Fibroblast of skin of right biceps (primary cell): ENCODE measurements at regions not wholly inside any gene's neighbourhood (a gene's known extent, or its start where the extent isn't known, plus 50 kb on each side); places are given as distances from the start of the nearest gene placed in this dataset.

ENCODE experiments used
- DNase-seq: peaks from one replicate; pipeline ENCODE4 v3.0.0-alpha.2; 2013

DNA sequence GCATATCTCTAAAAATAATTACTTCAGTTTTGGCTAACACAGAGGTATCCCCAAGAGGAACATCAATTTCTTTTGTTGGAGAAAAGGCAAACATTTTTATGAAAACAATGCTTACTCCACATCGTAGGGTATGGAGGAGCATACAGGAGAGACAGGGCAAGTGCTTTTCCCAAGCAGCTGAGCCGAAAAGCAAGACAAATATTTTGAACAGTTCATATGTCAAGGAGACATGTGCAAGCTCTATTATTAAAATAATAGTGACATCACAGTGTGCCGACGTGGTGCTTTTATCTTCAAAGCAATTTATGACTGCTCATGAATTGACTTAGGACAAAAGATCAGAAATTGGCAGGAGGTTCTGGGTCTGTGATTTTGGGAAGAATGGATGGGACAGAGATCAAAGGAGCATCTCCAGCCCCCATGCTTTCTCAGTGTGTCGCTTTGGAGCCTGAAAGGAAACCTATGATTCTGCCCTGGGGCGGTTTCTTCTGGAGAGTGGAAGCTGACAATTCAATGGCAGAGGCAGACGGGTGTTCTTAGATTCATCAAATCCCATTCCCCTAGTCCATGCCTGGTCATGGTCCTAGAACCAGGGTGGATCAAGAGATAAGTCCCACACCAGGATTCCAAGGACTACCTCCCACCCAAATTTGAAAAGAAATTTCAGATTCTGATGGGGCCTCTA lies 97.1 kb downstream of the JCAD start:
- DNase-seq, result no peak

DNA sequence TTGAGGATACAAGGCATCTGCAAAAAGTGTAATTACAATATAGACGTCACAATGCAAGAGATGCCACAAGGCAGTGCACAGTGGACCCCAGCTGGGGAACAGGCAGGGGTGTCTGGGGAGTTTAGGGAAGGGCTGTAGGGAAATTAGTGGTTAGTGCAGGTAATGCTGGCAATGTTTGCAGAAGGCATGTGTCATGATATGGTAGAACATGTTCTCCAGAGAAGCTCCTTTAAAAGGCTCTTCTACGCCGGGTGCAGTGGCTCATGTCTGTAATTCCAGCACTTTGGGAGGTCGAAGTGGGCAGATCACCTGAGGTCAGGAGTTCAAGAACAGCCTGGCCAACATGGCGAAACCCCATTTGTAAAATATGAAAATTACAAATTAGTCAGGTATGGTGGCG lies 98.0 kb downstream of the JCAD start:
- DNase-seq, result no peak

DNA sequence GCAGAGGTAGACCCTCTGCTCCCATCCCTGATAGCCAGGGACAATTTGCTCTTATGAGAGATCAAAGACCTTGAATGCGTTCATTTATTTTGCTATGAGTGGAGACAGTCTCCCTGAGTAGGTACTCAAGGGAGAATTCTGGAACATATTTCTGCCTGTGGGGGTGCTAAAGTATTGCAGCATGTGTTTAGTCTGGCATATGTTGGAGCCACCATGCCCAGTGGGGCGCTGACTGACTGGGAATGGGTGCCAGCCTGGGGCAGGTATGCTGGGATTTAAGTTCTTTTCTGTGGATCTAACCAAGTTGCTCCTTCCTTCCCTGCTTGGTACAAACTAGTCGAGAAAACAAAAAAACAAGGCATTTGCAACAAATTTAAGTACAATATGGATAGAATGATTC lies 99.1 kb downstream of the JCAD start:
- DNase-seq, result no peak

DNA sequence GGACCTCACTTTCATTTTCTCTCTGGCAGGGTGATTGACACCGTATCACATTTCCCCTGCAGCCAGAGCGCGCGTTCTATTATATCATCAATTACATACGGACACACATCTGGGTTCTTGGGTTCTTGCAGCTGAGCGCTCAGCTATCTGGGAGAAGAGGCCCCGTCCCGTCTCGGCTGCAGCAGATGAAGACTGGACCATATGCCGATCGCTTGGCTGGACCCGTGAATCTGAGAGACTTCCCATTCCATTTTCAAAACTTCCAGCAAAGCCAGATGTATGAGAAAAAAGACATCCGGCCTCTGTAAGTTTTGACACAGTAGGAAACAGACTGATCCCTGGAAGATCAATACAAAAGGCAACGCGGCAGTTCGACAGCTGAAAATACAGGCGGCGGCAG lies 99.8 kb downstream of the JCAD start:
- DNase-seq, result no peak

DNA sequence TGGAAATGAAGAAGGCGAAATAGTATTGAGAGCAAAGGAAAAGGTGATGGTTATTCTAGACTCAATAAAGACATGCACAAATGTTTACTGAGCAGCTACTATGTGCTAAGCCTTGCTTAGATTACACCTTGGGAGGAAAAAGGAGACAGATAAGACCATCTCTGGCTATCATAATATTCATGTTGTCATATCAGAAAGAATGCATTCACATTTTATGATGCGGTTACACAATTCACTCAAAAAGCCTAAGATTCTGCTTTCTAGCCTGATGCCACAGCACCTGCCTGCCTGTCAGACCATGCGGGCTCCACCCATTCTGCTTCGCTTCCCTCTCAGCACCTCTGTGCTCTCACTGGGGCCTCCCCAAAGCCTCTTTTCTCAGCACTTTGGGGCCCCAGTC lies 100.9 kb downstream of the JCAD start:
- DNase-seq, result no peak

DNA sequence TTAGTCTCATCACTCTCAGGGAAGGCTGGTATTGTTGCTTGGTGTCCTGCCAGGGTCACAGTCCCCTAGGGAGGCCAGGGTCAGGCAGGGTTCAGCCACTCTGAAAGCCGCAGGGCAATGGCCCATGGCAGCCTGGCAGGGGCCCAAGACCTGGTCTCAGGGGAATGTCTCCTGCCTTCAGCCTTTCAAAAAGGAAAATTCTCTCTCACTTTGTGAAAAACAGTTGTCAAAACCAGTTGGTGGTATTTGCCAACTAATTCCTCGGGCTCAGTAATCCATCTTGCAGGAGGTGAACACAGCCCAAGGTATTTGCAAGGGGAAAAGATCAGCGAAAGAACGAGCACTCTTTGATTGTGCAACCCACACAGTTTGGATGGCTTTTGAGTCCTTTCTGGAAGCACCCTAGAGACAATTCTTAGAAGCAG lies 101.5 kb downstream of the JCAD start:
- peak; percentile 47 for DNase-seq

DNA sequence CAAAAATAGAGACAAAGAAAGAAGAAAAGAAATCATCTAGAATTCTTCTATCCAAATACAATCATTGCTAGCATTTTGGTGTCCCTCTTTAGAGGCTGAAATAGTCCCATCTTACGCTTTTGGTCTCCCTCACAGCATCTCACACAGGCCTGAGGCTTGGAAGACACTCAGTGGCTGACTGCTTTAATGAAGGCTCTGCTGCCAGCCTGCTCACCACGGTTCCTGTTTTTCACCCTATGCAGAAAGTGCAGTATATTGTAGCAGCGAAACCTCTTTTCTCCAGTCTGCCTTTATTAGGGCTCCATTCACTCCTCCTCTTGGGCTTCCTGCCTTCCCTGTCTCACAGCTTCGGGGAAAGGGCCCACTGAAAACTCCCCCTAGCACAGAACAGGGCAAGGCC lies 102.2 kb downstream of the JCAD start:
- DNase-seq, result no peak

DNA sequence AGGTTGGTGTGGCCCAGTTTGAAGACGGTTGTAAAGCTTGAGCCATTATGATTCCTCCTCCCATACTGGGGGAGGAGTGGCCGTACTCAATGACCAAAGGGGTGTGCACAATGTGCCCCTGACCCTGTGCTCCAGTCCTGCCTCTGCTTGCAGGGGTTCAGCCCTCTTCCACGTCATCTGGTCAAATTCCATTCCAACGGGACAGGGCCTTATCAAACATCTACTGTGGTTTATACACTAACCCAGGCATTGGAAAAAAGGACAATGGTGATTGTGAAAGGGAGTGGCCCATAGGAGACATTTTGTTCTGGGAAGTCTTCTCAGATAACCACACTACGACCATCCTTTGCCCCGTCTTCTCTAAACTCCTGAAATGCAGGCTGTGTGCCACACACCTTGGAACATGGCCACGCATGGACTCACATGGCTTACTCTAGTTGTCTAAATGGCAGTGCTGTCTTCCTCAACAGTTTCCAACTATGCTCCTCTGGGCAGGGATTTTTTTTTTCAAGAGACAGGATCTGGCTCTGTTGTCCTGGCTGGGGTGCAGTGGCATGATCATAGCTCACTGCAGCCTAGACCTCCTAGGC lies 103.0 kb downstream of the JCAD start:
- DNase-seq, result no peak

DNA sequence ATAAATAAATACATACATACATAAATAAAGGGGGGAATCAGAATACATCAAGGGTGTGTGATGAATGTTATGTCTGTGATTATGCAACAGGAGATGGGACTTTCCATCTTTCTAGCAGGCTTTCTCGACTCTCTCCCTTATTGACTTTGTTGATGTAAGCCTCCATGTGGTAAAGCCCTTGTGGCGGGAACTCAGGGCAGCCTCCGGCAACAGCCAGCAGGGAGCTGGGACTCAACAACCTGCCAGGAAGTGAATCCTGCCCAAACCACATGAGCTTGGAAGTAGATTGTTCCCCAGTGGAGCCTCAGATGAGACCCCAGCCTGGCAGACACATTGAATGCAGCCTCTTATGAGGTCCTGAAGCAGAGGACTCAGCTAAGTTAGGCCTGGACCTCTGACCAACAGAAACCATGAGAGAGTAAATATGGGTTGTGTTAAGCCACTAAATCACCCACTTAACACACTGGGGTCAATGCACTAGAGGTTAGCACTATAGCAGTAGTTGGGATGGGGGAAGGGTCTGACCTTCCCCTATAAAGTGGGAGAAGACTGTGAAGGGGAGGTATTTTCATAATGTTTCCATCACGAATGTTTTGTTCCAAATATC lies 104.0 kb downstream of the JCAD start:
- DNase-seq, result peak; percentile 36

DNA sequence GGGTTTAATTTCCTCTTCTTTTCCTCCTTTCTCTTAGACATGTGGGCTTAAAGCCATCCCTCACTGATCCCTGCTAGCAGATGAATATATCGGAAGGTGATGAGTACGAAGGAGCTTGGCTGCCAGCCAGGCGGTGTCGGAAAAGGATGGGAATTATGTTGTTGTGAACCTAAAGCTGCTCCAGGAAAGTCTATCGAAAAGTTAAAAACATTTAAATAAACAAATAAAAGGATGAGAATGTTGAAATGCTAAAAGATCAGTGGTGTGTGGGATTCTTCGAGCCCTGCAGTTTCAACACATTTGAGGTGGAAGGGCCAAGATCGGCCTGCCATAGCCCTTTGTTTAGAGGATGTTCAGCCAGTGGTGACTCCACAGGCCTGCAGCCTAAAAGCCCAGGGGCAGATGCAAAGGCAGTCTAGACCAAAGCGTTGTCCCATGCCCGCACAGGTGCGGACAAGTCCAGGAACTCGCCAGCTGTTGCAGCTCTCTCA lies 107.9 kb downstream of the JCAD start:
- peak; percentile 84 for DNase-seq

DNA sequence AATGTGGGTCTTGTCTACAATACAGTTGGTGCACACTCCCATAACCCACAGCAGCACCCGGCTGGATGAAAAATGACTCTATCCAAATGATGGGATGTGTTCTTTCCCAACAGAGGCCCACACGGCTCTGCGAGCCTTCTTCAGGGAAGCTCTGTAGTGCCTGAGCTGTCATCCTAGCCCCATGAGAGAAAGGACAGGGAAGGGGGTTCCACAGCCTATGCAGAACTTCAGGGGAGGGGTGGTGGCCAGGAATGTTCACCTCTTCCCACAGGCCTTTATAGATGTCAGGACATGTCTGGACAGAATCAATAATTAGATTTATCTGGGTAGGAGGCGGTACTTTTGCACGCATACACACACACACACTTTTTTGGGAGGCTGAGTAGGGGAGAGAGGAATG lies 109.0 kb downstream of the JCAD start:
- DNase-seq, result peak; percentile 32

DNA sequence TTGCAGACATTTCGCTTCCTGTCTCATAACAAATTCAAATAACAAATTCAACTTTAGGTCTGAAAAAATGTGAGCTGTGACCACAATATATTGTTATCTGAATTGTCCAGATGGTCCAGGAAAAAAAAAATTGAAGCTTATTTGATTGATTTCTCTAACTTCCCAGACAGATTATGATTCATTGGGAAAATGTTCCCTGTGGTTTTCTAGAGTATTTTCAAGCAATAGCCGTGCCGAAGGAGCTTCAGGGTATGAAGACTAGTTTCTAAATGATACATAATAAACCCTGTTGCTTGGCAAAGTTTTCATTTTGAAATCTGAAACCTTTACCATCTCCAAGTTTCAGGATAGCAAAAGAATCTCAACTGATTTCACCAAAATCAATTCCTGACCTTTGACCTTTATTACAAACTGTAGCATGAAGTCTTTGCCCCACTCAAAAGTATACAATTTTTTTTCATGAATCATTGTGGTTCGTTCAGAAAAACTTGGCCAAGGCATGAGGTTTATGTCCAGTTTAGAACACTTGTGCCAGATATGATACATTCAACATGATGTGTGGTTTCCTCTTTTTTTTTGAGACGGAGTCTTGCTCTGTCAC lies 109.9 kb downstream of the JCAD start:
- DNase-seq, result peak; percentile 99

DNA sequence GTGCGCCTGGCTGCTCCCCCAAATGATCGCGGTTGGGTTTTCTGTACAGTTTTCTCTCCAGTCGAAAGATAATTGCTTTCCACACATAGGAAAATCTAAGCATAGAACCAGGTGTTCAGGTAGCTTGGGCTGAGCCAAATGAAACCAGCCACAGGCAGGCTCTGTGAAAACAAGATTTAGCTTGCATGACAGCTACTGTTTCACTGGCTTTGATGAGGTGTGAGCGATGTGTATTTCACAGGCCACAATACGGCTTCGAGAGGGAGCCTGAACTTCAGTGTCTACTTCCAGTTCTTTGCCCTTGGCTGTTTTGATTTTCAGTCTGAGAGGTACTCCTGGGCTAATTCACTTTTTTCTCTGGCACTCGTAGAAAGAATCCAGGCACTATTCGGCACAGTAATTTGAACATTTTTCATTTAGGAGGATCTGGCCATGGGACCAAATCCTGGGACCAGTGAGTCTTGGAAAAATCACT lies 110.5 kb downstream of the JCAD start:
- no peak for DNase-seq

DNA sequence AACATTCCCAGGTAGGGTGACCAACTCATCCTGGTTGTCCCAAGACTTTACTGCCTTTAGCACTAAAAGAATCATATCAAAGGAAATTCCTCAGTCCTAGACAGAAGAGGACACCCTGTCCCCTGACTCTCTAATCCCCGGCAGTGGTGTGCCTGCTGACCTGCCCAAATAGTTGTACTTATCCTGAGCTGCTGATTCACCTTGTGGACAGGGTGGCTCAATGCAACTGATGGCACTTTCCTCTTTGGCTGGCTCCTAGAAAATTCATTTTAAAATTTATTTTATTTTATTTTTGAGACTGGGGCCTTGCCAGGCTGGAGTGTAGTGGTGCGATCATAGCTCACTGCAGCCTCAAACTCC lies 111.7 kb downstream of the JCAD start:
- no peak for DNase-seq

DNA sequence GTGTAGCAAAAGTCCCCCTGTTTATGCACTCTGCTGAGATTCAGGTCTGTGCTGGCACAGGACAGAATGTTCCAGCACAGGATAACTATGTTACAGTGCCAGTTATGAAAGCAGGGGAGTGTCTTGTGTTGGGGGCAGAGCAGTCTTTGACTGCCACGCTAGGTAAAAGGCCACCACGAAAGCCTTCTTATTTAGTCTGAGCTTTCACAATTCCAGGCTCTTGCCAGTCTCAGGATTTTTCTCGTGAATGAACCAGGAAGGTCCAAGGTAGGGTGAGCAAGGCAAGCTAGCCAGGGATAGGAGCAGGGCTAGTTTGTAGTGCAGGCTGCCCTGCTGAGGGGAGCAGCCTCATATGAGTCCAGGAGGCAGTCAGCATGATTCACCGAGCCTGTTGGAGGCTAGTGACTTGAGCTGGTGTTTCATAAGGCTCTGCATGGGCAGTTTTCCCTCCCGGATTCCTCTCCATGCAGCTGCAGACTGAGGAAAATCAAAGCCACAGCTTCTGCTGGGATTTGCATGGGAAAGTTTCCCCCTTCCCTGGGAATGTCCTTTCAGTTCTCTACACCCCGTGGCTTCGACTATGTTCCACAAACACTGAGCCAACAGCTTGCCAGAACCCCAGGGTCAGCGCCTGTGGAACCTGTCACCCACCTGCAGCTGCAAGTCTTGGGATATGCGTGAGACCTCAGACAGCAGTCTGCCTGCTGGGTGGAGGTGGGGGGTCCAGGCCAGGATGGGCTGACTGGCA lies 112.3 kb downstream of the JCAD start:
- peak; percentile 86 for DNase-seq

DNA sequence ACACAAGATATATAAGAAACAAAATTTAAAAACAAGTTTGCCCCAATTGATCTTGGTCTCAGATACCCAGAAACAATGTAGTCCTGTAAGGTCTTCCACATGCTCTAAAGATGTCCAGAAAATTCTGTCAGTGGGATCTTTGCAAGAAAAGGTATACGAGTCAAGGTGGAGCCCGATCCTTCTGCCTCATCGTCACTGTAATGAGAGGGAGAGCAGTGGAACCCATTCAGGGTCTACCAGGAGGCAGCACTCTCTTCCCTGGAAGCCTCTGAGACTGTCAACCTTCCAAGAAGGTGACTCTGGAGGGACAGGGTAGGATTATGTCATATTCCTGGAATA lies 112.8 kb downstream of the JCAD start:
- DNase-seq, result no peak

DNA sequence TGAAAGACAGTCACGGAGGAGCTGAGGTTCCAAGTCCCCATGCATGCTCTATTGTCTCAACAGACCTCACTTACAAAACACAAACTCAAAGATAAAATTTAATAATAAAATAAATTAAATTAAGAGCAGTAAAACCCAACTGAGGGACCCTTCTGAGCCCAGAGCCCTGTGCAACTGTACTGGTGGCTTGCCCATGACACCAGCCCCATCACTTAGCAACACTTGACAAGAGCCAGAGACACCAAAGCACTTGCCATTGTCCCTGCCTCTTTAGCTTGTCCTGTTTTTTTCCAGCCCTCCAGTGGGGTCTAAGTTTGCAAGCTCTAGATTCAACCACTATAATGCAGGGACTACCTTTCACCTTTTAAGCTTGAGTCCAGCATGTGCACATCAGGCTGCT lies 117.9 kb downstream of the JCAD start:
- DNase-seq, result no peak

DNA sequence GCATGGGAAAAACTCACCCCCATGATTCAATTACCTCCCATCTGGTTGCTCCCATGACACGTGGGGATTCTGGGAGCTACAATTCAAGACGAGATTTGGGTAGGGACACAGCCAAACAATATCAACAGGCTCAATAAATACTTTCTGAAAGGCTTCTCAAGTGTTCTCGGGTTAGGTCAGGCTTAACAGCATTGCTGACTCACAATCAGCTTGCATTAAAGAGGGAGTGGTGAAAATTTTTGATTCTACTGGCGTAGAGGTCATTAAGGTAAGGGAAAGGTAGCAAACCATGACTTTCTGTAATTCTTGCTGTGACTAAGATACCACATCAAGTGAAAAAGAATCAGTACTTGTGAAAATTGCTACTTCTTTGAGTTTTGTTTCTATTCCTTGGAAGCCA lies 126.4 kb downstream of the JCAD start:
- no peak for DNase-seq

DNA sequence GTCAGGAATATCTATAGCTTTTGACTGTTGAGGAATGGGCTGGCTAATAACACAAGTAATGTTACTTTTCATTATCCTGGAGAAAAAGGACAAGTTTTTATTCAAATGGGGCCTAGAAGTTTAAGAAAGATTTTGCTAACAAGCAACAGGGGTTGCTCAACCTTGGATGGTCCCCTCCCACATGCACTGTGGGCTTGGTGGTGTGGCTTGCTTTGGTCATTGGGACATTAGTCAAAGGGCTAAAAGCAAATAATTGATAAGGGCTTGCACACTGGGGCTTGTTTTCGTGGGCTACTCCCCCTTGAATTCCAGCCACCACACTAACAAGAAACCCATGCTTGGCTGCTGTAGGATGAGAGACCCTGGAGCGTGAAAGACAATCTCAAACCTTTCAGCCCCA lies 127.6 kb downstream of the JCAD start:
- DNase-seq, result no peak

DNA sequence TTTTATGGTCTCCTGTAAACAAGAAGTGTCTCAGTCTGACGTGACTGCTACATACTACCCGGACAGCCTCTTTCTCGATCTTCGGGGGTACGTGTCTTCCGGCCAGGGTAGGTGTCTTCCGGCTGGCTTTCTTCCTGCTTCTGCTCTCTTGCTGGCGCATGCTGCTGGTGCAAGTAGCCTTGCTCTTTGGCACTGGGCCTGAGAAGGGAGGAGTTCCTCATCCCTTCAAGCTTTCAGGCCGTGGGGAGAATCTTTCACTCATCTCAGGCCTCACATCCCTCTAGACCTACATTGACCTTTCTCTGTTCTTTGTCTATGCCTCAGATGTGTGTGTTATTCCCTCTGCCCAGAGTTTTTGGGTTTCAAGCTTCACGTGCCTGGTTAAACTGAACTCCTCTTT lies 130.4 kb downstream of the JCAD start:
- DNase-seq, result no peak

DNA sequence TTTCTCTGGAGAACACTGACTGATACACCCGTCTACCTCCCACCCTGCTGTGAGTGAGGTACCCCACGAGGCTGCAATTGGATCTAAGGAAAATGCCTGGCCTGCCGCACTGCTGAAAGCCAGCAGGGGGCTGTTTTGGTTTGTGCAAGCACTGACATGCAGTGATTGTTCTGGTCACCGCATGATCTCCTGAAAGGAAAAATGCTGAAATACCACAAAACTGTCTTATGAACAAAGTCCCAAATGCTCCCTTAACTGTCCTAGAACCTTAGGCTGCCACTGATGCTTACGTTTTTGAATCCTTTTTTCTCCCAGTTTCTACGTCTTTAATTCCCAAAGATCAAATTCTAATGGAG lies 132.7 kb downstream of the JCAD start:
- DNase-seq, result peak; percentile 56

DNA sequence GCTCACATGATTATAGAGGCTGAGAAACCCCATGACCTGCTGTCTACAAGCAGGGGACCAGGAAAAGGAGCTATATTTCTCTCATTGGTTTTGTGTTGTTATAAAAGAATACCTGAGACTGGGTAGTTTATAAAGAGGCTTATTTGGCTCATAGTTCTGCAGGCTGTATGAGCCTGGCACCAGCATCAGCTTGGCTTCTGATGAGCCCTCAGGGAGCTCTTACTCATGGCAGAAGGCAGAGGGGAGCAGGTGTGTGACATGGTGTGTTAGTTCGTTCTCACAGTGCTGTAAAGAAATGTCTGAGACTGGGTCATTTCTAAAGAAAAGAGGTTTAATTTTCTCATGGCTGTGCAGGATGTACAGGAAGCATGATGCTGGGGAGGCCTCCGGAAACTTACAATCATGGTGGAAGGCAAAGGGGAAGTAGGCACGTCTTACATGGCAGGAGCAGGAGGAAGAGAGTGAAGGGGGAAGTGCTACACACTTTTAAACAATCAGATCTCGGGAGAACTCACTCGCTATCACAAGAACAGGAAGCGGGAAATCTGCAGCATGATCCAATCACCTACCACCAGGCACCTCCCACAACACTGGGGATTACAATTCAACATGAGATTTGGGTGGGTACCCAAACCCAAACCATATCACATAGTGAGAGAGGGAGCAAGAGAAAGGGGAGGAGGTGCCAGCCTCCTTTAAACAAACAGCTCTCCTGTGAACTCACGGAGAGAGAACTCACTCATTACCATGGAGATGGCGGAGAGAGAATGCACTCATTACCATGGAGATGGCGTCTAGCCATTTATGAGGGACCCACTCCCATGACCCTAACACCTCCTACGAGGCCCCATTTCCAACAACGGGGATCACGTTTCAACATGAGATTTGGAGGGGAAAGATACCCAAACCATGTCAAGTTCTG lies 133.4 kb downstream of the JCAD start:
- no peak for DNase-seq
